Amygdala (tissue), 56 donors: ENCODE measurements at regions not wholly inside any gene's neighbourhood (a gene's known extent, or its start where the extent isn't known, plus 50 kb on each side); places are given as distances from the start of the nearest gene placed in this dataset.

Experiments
- DNase-seq, 56 donors: peaks; one replicate each; lab custom pipeline; 2025; lab: John Stamatoyannopoulos, UW

- DNase-seq = no peak
Measured at GRCh38 chrX:97763391-97763790, 879.7 kb downstream of the RPA4 start.

- no peak for DNase-seq
Measured at GRCh38 chrX:97763981-97764380, 880.3 kb downstream of the RPA4 start.

- DNase-seq = no peak
Measured at GRCh38 chrX:97766501-97767095, 882.9 kb downstream of the RPA4 start.

- no peak for DNase-seq
Measured at GRCh38 chrX:97787311-97787710, 903.6 kb downstream of the RPA4 start.

GRCh38 chrX:97787849-97788248, 904.1 kb downstream of the RPA4 start:
- DNase-seq = no peak

- DNase-seq = no peak
Measured at GRCh38 chrX:97790850-97791249, 907.1 kb downstream of the RPA4 start.

GRCh38 chrX:97797076-97797475, 913.4 kb downstream of the RPA4 start:
- DNase-seq = no peak

GRCh38 chrX:97806238-97806637, 922.5 kb downstream of the RPA4 start:
- no peak for DNase-seq

- no peak for DNase-seq
Measured at GRCh38 chrX:97806946-97807345, 923.2 kb downstream of the RPA4 start.

GRCh38 chrX:97820170-97820569, 936.5 kb downstream of the RPA4 start:
- DNase-seq = no peak

GRCh38 chrX:97828471-97828870, 944.8 kb downstream of the RPA4 start:
- no peak for DNase-seq

- DNase-seq = no peak
Measured at GRCh38 chrX:97835969-97836368, 952.3 kb downstream of the RPA4 start.

GRCh38 chrX:97841544-97842179, 958.0 kb downstream of the RPA4 start:
- no peak for DNase-seq

GRCh38 chrX:97842468-97843199, 958.9 kb downstream of the RPA4 start:
- DNase-seq = no peak

GRCh38 chrX:97843200-97843811, 959.6 kb downstream of the RPA4 start:
- DNase-seq = no peak

- no peak for DNase-seq
Measured at GRCh38 chrX:97844161-97844560, 960.5 kb downstream of the RPA4 start.

- no peak for DNase-seq
Measured at GRCh38 chrX:97844943-97845342, 961.2 kb downstream of the RPA4 start.

GRCh38 chrX:97845451-97845850, 961.7 kb downstream of the RPA4 start:
- DNase-seq = no peak

- no peak for DNase-seq
Measured at GRCh38 chrX:97846228-97846627, 962.5 kb downstream of the RPA4 start.

- DNase-seq = no peak
Measured at GRCh38 chrX:97846718-97847237, 963.1 kb downstream of the RPA4 start.
